PC-3 (cell line): ENCODE measurements at regions not wholly inside any gene's neighbourhood (a gene's known extent, or its start where the extent isn't known, plus 50 kb on each side); places are given as distances from the start of the nearest gene placed in this dataset.

Experiments
- ATAC-seq: fragments of 200-7000 bp; cut with Tn5 transposase; 2 replicates; pipeline ENCODE4 v1.9.1; 2020; ENCODE audit warnings: mild to moderate bottlenecking, moderate library complexity
- BruUV-seq: library from RNA; stranded (reverse); fragments of 400-500 nt; replicated peaks from 2 replicates; lab custom pipeline; 2021; lab: Mats Ljungman, UMichigan
- CTCF ChIA-PET: fragments of 300-600 bp; sonication (Branson Sonifier 250); formaldehyde crosslinking; loops from one replicate; lab custom pipeline; 2022; ENCODE audit warnings: antibody characterized with exemption; lab: Charles Lee
- POLR2A ChIA-PET: fragments of 300-600 bp; sonication (Branson Sonifier 250); formaldehyde crosslinking; loops from one replicate; lab custom pipeline; 2022; ENCODE audit warnings: antibody characterized with exemption; ENCODE audit not compliant: unreplicated experiment; lab: Charles Lee
- DNase-seq: peaks from one replicate; pipeline ENCODE4 v3.0.0-alpha.2; 2015
- H2AFZ ChIP-seq: fragments of 300-600 bp; sonication (generic); 2 replicates; pipeline ENCODE4 v1.6.0; 2016; ENCODE audit warnings: antibody characterized with exemption, low read length
- H3F3A ChIP-seq: fragments of 300-600 bp; sonication (generic); one replicate; pipeline ENCODE4 v1.6.0; 2017; ENCODE audit warnings: antibody characterized with exemption, low read length, control low read depth, mild to moderate bottlenecking; ENCODE audit not compliant: unreplicated experiment
- H3K27ac ChIP-seq: fragments of 300-600 bp; sonication (generic); 2 replicates; pipeline ENCODE4 v1.5.1; 2016; ENCODE audit warnings: mild to moderate bottlenecking, low read length
- H3K27me3 ChIP-seq: fragments of 300-600 bp; sonication (generic); 2 replicates; pipeline ENCODE4 v1.6.1; 2016; ENCODE audit warnings: low read length, mixed read lengths
- H3K36me3 ChIP-seq: fragments of 300-600 bp; sonication (generic); 2 replicates; pipeline ENCODE4 v1.6.1; 2016; ENCODE audit warnings: low read depth, mixed run types, low read length, mixed read lengths
- H3K4me1 ChIP-seq: fragments of 300-600 bp; sonication (generic); 2 replicates; pipeline ENCODE4 v1.5.1; 2016; ENCODE audit warnings: low read length; ENCODE audit not compliant: insufficient read depth
- H3K4me2 ChIP-seq: fragments of 300-600 bp; sonication (generic); 2 replicates; pipeline ENCODE4 v1.6.0; 2016; ENCODE audit warnings: low read length
- H3K4me3 ChIP-seq: fragments of 300-600 bp; sonication (generic); 2 replicates; pipeline ENCODE4 v1.5.1; 2016; ENCODE audit warnings: mild to moderate bottlenecking, low read length, mixed read lengths
- H3K79me2 ChIP-seq: fragments of 300-600 bp; sonication (generic); 2 replicates; pipeline ENCODE4 v1.6.1; 2017; ENCODE audit warnings: low read length, mixed read lengths
- H3K9ac ChIP-seq: fragments of 300-600 bp; sonication (generic); 2 replicates; pipeline ENCODE4 v1.6.0; 2016; ENCODE audit warnings: mild to moderate bottlenecking, low read length
- H3K9me2 ChIP-seq: fragments of 300-600 bp; sonication (generic); replicated peaks from 2 replicates; pipeline ENCODE4 v1.6.1; 2016; ENCODE audit warnings: mixed run types, low read length, mixed read lengths
- H3K9me3 ChIP-seq: fragments of 300-600 bp; sonication (generic); 2 replicates; pipeline ENCODE4 v1.6.1; 2016; ENCODE audit warnings: low read length, mixed read lengths
- H4K20me1 ChIP-seq: fragments of 300-600 bp; sonication (generic); 2 replicates; pipeline ENCODE4 v1.6.1; 2016; ENCODE audit warnings: low read length, mixed read lengths
- CTCF ChIP-seq: fragments of 300-600 bp; sonication (generic); conservative IDR thresholded peaks from 2 replicates; pipeline ENCODE4 v1.5.1; 2017; ENCODE audit warnings: antibody characterized with exemption, low read depth, mild to moderate bottlenecking, low read length
- EZH2 ChIP-seq: fragments of 300-600 bp; sonication (generic); IDR thresholded peaks from one replicate; pipeline ENCODE4 v1.6.1; 2017; ENCODE audit warnings: antibody characterized with exemption, mild to moderate bottlenecking, low read length; ENCODE audit not compliant: unreplicated experiment
- EZH2phosphoT487 ChIP-seq: fragments of 300-600 bp; sonication (generic); IDR thresholded peaks from 2 replicates; pipeline ENCODE4 v1.6.1; 2018; ENCODE audit warnings: mild to moderate bottlenecking, antibody characterized with exemption, low read length, borderline replicate concordance
- intact Hi-C: fragments of 100-400 bp; cut with micrococcal nuclease; formaldehyde crosslinking; loops from 2 replicates; pipeline ENCODE4 v1.9.0; 2023

- Histone ChIP-seq H2AFZ (no peak overlapping the region), H3K9me3 (no peaks in the 10 kb centered on the region), H3K27me3 (no peaks in the 10 kb centered on the region), H3K4me1 (peaks cover 9% of the 10 kb centered on the region; the same call in 1 of the 2 replicates), H3K79me2 (no peaks in the 10 kb centered on the region), H3K4me2 (no peak overlapping the region), H3K36me3 (no peaks in the 10 kb centered on the region), H3K9me2 (no peaks in the 10 kb centered on the region), H3F3A (no peaks in the 10 kb centered on the region), H3K4me3 (no peak overlapping the region), H3K9ac (no peak overlapping the region), H4K20me1 (no peaks in the 10 kb centered on the region), H3K27ac (no peak overlapping the region)
- ChIA-PET POLR2A (no interaction called here), CTCF (no interaction called here)
- intact Hi-C loops = no loop called here
- ATAC-seq (peak; percentile 29; the same call in 1 of the 2 replicates), DNase-seq (no peak)
- BruUV-seq = no TSS peak
- TF ChIP-seq EZH2 (no peak), CTCF (no peak), EZH2phosphoT487 (no peak)
Observed at GRCh38 chr3:106692624-106693023, 684.6 kb upstream of the CCDC54 start.

- no peak for TF ChIP-seq EZH2
- no peak for DNase-seq
- Histone ChIP-seq H3K4me2 (no peak overlapping the region), H3K9me2 (no peaks in the 10 kb centered on the region), H3K4me1 (no peaks in the 10 kb centered on the region), H3F3A (no peaks in the 10 kb centered on the region), H3K36me3 (no peaks in the 10 kb centered on the region), H2AFZ (no peak overlapping the region), H3K79me2 (no peaks in the 10 kb centered on the region), H3K27me3 (no peaks in the 10 kb centered on the region), H4K20me1 (no peaks in the 10 kb centered on the region), H3K9me3 (no peaks in the 10 kb centered on the region), H3K9ac (no peak overlapping the region), H3K27ac (no peak overlapping the region), H3K4me3 (no peak overlapping the region)
- POLR2A ChIA-PET = no interaction called here
- CTCF ChIA-PET = no interaction called here
- ATAC-seq = no peak; the same call in 1 of the 2 replicates
- intact Hi-C loops = no loop called here
- no TSS peak for BruUV-seq
Observed at GRCh38 chr3:106699122-106699521, 678.1 kb upstream of the CCDC54 start.

- H3K4me2 ChIP-seq = no peak overlapping the region
- H3K36me3 ChIP-seq = no peaks in the 10 kb centered on the region
- no TSS peak for BruUV-seq
- ChIA-PET CTCF (no interaction called here), POLR2A (no interaction called here)
- H3K9me2 ChIP-seq = 0 out of 2 replicates have a peak, but pooled peaks cover 3% of the 10 kb centered on the region
- H3K27ac ChIP-seq = no peak overlapping the region
- no peaks in the 10 kb centered on the region for H3F3A ChIP-seq
- H3K4me1 ChIP-seq = no peaks in the 10 kb centered on the region
- H3K4me3 ChIP-seq = no peak overlapping the region
- H3K27me3 ChIP-seq = no peaks in the 10 kb centered on the region
- no peaks in the 10 kb centered on the region for H4K20me1 ChIP-seq
- H3K9me3 ChIP-seq = no peaks in the 10 kb centered on the region
- DNase-seq = no peak
- no peak for ATAC-seq
- no peaks in the 10 kb centered on the region for H3K79me2 ChIP-seq
- no peak overlapping the region for H3K9ac ChIP-seq
- intact Hi-C loops = no loop called here
- TF ChIP-seq EZH2phosphoT487 (no peak), EZH2 (no peak), CTCF (no peak)
- H2AFZ ChIP-seq = no peak overlapping the region
Observed at GRCh38 chr3:106700981-106701380, 676.3 kb upstream of the CCDC54 start.
